ENCODE measurements at regions not wholly inside any gene's neighbourhood (a gene's known extent, or its start where the extent isn't known, plus 50 kb on each side); places are given as distances from the start of the nearest gene placed in this dataset.

DNA sequence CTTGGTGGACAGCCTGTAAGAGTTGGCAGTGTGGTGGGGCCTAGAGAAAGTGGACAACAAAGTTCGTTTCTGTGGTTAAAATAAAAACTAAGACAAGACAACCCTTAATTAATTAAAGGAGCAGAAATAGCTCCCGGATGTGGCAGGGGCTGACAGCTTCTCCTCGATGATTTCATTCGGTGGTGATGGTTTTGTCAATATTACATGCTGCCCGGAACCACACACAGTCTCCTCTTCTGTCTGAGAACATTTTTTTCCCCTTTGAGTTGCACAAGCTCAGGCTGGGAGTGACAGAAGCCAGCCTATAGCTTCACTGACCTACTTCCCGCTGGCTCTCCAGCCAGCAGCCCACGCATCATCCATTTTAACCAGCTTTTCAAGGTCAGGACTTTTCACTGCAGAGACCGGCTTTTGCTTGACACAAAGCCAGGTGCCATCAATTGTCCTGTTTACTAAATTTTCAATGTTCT lies 378.8 kb downstream of the SLC4A3 start:
- no peaks in the 10 kb centered on the region for H3K9me3 Mint-ChIP-seq
- intact Hi-C loops (cut with micrococcal nuclease) = no loop called here
- H3K4me1 Mint-ChIP-seq (ENCODE audit: low read depth) = no peaks in the 10 kb centered on the region
- peaks cover 4% of the 10 kb centered on the region for H3K27me3 Mint-ChIP-seq (ENCODE audit: low read depth)
- H3K4me3 Mint-ChIP-seq = no peak overlapping the region
- H3K27ac Mint-ChIP-seq = no peak overlapping the region
- H3K36me3 Mint-ChIP-seq (ENCODE audit: low read depth) = no peaks in the 10 kb centered on the region
- no peak for DNase-seq
- CTCF ChIA-PET = interaction anchor here (1.0 kb wide), 1 partner anchor 9 kb away, joined by 3 read pairs; no protein-coding TSS in a partner anchor

DNA sequence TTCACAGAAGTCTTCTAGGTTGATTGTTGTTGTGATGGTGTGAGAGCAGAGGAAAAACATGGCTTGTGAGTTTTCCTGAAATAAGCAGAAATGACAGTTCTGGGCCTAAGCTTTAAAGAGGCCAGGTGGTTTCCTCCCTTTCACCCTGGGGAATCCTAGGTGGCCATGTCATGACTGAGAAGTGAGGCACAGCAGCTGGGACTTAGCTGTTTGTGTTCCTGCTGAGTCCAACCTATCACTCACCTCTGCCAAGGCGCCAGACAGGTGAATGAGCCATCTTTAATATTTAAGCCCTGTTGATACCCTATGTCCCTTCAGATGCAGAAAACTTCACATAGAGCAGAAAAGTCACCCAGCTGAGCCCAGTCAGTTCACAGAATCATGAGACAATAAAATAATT lies 384.4 kb downstream of the SLC4A3 start:
- Mint-ChIP-seq H3K27me3 (ENCODE audit: low read depth) (no peaks in the 10 kb centered on the region), H3K4me1 (ENCODE audit: low read depth) (no peaks in the 10 kb centered on the region), H3K9me3 (peaks cover 3% of the 10 kb centered on the region), H3K36me3 (ENCODE audit: low read depth) (no peaks in the 10 kb centered on the region), H3K27ac (no peak overlapping the region), H3K4me3 (no peak overlapping the region)
- no peak for DNase-seq
- intact Hi-C loops (cut with micrococcal nuclease) = no loop called here
- CTCF ChIA-PET = no interaction called here

DNA sequence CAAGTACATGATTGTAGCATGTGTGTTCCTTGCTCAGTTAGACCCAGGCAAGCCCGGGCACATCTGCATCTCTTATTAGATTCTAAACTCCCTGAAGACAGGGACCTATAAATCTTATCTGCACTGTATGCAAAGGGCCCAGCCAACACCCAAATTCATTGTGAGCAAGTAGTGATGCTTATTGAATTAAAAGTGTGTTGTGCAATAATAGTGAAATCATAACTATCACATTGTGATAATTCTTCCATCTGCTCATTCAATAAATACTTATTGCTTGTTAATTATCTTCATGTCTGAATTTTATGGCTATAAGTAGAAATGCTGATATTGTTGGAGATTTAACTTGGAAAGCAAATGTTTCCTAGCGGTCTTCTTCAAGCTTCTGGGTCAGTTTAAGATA lies 387.5 kb downstream of the SLC4A3 start:
- intact Hi-C loops (cut with micrococcal nuclease) = no loop called here
- H3K4me3 Mint-ChIP-seq = no peak overlapping the region
- CTCF ChIA-PET = no interaction called here
- H3K27ac Mint-ChIP-seq = no peak overlapping the region
- H3K4me1 Mint-ChIP-seq (ENCODE audit: low read depth) = no peaks in the 10 kb centered on the region
- no peak for DNase-seq
- H3K27me3 Mint-ChIP-seq (ENCODE audit: low read depth) = no peaks in the 10 kb centered on the region
- H3K9me3 Mint-ChIP-seq = peaks cover 4% of the 10 kb centered on the region
- no peaks in the 10 kb centered on the region for H3K36me3 Mint-ChIP-seq (ENCODE audit: low read depth)

DNA sequence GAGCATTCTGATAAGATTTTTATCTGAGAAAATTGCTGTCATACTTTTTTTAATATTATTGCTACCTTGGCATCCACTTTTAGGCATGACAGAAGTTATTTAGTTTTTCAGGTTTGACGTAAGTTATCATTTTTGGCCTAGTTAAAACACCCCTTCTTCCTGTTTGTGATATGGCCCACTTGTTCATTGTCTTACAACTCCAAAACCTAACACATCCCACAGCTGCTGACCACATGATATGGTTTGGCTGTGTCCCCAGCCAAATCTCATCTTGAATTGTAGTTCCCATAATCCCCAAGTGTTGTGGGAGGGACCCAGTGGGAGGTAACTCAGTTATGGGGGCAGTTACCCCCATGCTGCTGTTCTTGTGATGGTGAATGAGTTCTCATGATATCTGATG lies 388.1 kb downstream of the SLC4A3 start:
- no peak overlapping the region for H3K4me3 Mint-ChIP-seq
- H3K27ac Mint-ChIP-seq = no peak overlapping the region
- H3K4me1 Mint-ChIP-seq (ENCODE audit: low read depth) = no peaks in the 10 kb centered on the region
- H3K27me3 Mint-ChIP-seq (ENCODE audit: low read depth) = no peaks in the 10 kb centered on the region
- CTCF ChIA-PET = no interaction called here
- H3K36me3 Mint-ChIP-seq (ENCODE audit: low read depth) = no peaks in the 10 kb centered on the region
- no peak for DNase-seq
- H3K9me3 Mint-ChIP-seq = peaks cover 4% of the 10 kb centered on the region
- intact Hi-C loops (cut with micrococcal nuclease) = no loop called here

DNA sequence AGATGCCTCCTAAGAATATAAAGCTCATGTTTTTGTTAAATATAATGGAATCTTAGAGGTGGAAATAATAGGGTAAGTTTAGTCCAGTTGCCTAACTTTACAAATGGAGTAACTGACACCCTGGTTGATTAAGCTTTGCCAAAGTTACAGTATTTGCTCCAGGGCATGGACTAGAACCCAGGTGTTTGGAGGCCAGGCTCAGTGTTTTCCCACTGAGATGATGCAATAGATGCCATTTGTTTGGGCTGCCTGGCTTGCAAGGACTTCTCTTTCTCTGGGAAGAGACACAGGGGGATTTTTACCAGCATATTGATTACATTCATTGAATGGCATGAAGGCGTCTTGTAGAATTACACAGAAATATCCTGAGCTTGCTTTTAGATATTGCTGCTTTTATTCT lies 397.8 kb downstream of the SLC4A3 start:
- no peaks in the 10 kb centered on the region for H3K4me1 Mint-ChIP-seq (ENCODE audit: low read depth)
- CTCF ChIA-PET = no interaction called here
- intact Hi-C loops (cut with micrococcal nuclease) = no loop called here
- DNase-seq = no peak
- H3K4me3 Mint-ChIP-seq = no peak overlapping the region
- H3K36me3 Mint-ChIP-seq (ENCODE audit: low read depth) = no peaks in the 10 kb centered on the region
- H3K9me3 Mint-ChIP-seq = no peaks in the 10 kb centered on the region
- H3K27ac Mint-ChIP-seq = no peak overlapping the region
- no peaks in the 10 kb centered on the region for H3K27me3 Mint-ChIP-seq (ENCODE audit: low read depth)

DNA sequence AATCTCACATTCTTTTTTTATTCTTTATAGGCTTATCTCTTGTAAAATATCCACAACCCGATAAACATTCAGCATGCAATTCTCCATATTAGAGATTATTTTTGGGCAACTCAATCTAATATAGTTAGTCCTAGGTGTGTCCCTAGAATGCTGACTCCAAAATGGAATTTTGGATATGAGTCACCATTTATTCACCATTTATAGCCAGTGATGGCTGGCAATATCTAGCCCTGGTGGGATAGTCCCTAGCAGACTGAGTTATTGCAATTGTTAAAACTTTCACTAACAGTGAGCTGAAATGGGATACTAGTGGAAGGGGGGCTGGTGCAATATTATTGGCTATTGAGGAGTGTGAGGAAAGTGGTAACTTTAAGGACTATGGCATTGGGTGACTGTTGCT lies 401.6 kb downstream of the SLC4A3 start:
- H3K4me1 Mint-ChIP-seq (ENCODE audit: low read depth) = no peaks in the 10 kb centered on the region
- CTCF ChIA-PET = interaction anchor here (0.6 kb wide), 1 partner anchor 53 kb away, joined by 3 read pairs; no protein-coding TSS in a partner anchor
- intact Hi-C loops (cut with micrococcal nuclease) = no loop called here
- no peaks in the 10 kb centered on the region for H3K36me3 Mint-ChIP-seq (ENCODE audit: low read depth)
- H3K9me3 Mint-ChIP-seq = no peaks in the 10 kb centered on the region
- DNase-seq = no peak
- H3K27ac Mint-ChIP-seq = no peak overlapping the region
- H3K27me3 Mint-ChIP-seq (ENCODE audit: low read depth) = no peaks in the 10 kb centered on the region
- H3K4me3 Mint-ChIP-seq = no peak overlapping the region

DNA sequence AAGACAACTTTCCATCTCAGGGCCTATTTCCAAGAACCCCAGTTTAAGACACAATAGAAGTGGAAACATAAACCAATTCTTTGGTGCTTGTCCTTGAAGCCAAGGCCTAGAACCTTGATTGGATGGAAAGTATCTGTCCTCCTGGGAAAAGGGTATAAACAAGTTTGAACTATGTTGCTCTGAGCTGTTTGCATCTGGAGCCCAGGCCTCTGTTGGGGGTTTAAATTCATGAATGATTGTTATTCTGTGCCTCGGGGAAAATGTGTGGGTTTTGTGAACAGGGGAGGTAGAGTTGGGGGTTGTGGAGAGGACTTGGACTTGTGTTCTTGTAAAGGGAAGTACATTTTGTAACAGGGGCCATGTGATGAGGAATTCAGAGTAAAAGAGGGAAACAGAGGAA lies 406.1 kb downstream of the SLC4A3 start:
- no peaks in the 10 kb centered on the region for H3K4me1 Mint-ChIP-seq (ENCODE audit: low read depth)
- H3K27me3 Mint-ChIP-seq (ENCODE audit: low read depth) = no peaks in the 10 kb centered on the region
- DNase-seq = no peak
- no peaks in the 10 kb centered on the region for H3K9me3 Mint-ChIP-seq
- H3K27ac Mint-ChIP-seq = no peak overlapping the region
- H3K4me3 Mint-ChIP-seq = no peak overlapping the region
- intact Hi-C loops (cut with micrococcal nuclease) = no loop called here
- H3K36me3 Mint-ChIP-seq (ENCODE audit: low read depth) = no peaks in the 10 kb centered on the region
- CTCF ChIA-PET = no interaction called here

DNA sequence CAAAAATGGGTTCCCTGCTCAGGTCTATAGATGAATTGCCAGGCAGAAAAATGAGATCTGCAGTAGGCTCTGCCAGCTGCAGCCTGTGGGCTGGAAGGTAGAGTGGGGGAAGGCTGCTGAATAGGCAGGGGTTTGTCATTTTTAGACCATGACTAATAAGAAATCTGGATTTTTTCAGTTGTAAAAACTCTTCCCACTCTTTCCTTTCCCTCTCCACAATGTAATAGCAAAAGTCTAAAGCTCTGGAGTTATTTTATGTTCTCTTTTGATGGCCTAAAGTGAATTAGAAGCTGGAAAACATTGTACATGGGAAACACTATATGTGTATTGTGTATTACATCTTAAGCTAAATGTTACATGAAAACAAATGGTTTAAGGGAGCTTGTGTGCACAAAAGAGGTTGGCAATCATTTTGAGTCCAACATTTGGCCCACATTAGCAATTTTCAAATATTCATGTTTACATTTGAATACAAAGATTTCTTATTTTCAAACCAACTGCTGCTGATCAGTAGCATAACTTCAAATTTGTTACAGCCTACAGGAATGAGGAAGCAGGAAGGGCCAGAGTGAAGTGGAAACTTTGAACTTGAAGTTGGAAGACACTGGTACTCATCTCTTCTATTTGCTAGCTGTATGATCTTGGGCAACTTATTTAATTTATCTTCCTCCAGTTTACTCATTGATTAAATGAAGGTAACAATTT lies 407.1 kb downstream of the SLC4A3 start:
- Mint-ChIP-seq H3K4me3 (no peak overlapping the region), H3K9me3 (no peaks in the 10 kb centered on the region), H3K36me3 (ENCODE audit: low read depth) (no peaks in the 10 kb centered on the region), H3K27me3 (ENCODE audit: low read depth) (no peaks in the 10 kb centered on the region), H3K4me1 (ENCODE audit: low read depth) (no peaks in the 10 kb centered on the region), H3K27ac (no peak overlapping the region)
- DNase-seq = no peak
- CTCF ChIA-PET = no interaction called here
- intact Hi-C loops (cut with micrococcal nuclease) = no loop called here

DNA sequence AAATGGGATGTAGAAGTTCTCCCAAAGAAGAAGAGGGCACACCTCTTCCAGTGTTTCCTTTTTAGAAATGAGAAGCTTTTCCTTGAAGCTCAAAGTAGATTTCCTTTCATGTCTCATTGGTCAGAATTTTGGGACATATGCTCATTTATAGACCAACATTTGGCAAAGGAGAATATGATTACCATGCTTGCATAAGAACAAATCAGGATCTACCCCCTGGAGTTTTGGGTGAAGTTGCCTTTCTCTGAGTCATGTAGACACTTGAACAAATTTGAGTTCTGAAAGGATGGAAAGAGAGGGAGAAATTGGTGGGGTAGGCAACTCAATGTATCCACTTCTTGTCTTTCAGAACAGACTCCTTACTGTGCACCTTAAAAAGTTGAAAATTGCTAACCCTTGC lies 409.0 kb downstream of the SLC4A3 start:
- H3K9me3 Mint-ChIP-seq = no peaks in the 10 kb centered on the region
- H3K27me3 Mint-ChIP-seq (ENCODE audit: low read depth) = no peaks in the 10 kb centered on the region
- no peaks in the 10 kb centered on the region for H3K36me3 Mint-ChIP-seq (ENCODE audit: low read depth)
- H3K27ac Mint-ChIP-seq = no peak overlapping the region
- intact Hi-C loops (cut with micrococcal nuclease) = no loop called here
- no peak overlapping the region for H3K4me3 Mint-ChIP-seq
- CTCF ChIA-PET = no interaction called here
- DNase-seq = no peak
- no peaks in the 10 kb centered on the region for H3K4me1 Mint-ChIP-seq (ENCODE audit: low read depth)

DNA sequence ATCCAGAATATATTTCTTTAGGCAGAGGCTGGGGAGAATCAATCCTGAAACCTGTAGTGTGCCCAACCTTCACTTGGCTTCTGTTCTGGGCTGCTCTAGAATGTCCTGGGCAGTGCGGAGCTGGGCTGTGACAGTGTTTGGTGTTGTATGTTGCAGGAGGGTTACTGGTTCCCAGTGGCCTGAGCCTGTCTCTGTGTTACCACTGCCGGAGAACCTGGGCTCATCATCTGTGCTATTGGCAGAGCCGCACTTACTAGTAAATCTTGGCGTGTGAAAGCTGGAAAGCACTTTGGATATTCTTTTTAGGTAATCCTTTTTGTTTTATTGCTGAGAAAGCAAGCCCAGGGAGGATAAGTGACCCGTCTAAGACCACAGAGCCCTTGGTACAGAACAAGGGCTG lies 412.9 kb downstream of the SLC4A3 start:
- Mint-ChIP-seq H3K27ac (no peak overlapping the region), H3K27me3 (ENCODE audit: low read depth) (no peaks in the 10 kb centered on the region), H3K36me3 (ENCODE audit: low read depth) (no peaks in the 10 kb centered on the region), H3K4me3 (no peak overlapping the region), H3K9me3 (no peaks in the 10 kb centered on the region), H3K4me1 (ENCODE audit: low read depth) (no peaks in the 10 kb centered on the region)
- intact Hi-C loops (cut with micrococcal nuclease) = no loop called here
- CTCF ChIA-PET = no interaction called here
- no peak for DNase-seq

DNA sequence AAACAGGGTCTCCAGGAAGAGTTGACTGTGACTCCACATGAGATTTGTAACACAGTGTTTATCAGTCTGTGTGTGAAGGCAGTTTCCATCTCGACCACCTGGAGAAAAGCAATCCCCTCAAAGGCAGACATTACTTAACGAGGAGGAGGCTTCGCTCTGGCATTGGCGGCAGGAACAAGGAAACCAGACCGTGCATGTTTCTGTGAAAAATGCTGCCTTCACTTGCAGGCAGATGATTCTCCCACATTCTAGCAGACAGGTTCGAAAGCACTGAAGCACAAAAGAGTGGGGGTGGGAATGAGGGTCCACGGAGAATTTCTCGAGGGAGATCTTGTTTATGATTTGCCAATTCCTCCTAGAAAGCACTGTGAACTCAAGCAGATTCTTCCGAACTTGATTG lies 414.0 kb downstream of the SLC4A3 start:
- Mint-ChIP-seq H3K4me3 (no peak overlapping the region), H3K27me3 (ENCODE audit: low read depth) (peaks cover 2% of the 10 kb centered on the region), H3K36me3 (ENCODE audit: low read depth) (no peaks in the 10 kb centered on the region), H3K27ac (no peak overlapping the region), H3K9me3 (peaks cover 2% of the 10 kb centered on the region), H3K4me1 (ENCODE audit: low read depth) (no peaks in the 10 kb centered on the region)
- intact Hi-C loops (cut with micrococcal nuclease) = no loop called here
- CTCF ChIA-PET = no interaction called here
- no peak for DNase-seq

DNA sequence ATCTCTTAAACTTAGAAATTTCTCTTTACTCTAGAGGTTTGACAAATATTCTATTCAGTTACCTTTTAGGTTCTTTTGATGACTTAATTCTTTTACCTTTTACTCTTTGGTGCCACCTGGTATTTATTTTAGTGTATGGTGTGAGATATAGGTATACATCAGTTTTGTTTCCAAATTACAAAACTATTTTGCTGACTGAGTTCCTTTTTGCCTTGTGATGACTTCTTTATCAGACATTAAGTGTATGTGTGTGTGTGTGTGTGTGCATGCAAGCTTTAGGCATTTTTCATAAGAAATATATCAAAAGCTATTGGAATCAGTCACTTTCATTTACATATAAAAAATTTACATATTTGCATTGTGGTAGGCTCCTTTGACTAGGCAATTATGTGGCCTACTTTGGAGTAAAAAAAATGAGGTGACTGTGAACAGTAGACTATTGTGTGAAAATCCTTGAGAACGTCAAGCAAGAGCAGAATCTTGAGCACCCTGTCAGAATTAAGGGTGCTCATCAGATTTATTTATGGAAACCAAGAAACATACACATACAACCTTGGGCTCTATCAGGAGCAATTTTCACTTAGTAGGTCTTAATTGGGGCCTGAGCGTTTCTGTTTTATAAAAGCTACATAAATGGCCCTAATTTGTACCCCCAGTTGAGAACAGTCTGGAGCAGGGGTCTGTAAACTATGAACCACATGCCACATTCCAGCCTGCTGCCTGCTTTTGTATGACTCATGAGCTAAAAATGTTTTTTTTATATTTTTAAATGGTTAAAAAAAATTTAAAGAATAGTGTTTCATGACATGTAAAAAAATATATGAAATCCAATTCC lies 415.9 kb downstream of the SLC4A3 start:
- Mint-ChIP-seq H3K36me3 (ENCODE audit: low read depth) (no peaks in the 10 kb centered on the region), H3K4me3 (no peak overlapping the region), H3K27me3 (ENCODE audit: low read depth) (peaks cover 2% of the 10 kb centered on the region), H3K27ac (no peak overlapping the region), H3K4me1 (ENCODE audit: low read depth) (no peaks in the 10 kb centered on the region), H3K9me3 (peaks cover 2% of the 10 kb centered on the region)
- no peak for DNase-seq
- CTCF ChIA-PET = no interaction called here
- intact Hi-C loops (cut with micrococcal nuclease) = no loop called here

DNA sequence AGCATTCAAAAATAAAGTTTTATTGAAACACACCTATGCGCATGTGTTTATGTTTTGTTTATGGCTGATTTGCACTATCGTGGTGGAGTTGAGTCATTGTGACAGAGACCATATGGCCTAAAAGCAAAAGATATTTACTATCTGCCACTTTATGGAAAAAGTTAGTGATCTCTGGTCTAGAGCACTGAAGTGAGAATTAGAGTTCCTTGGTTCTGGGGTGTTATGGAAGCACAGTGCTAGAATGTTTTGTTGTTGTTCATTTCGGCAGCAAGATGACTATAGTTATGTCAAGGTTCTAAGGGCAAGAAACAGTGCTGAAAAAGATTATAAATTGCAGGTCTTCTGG lies 416.5 kb downstream of the SLC4A3 start:
- DNase-seq = no peak
- peaks cover 2% of the 10 kb centered on the region for H3K27me3 Mint-ChIP-seq (ENCODE audit: low read depth)
- CTCF ChIA-PET = no interaction called here
- no peak overlapping the region for H3K27ac Mint-ChIP-seq
- no peaks in the 10 kb centered on the region for H3K4me1 Mint-ChIP-seq (ENCODE audit: low read depth)
- H3K4me3 Mint-ChIP-seq = no peak overlapping the region
- no peaks in the 10 kb centered on the region for H3K36me3 Mint-ChIP-seq (ENCODE audit: low read depth)
- peaks cover 2% of the 10 kb centered on the region for H3K9me3 Mint-ChIP-seq
- intact Hi-C loops (cut with micrococcal nuclease) = no loop called here

Data from activated naive CD4-positive, alpha-beta T cell treated with anti-CD3 and anti-CD28 coated beads for 36 hours (primary cell).